GM10248 (cell line): ENCODE measurements at regions not wholly inside any gene's neighbourhood (a gene's known extent, or its start where the extent isn't known, plus 50 kb on each side); places are given as distances from the start of the nearest gene placed in this dataset.
"Not testable (repeated sequence)": the region's sequence is repeated elsewhere in the genome, so short reads cannot be mapped to it uniquely, and the experiment has no call there.

Experiments
- CTCF ChIA-PET: fragments of 300-600 bp; sonication (Branson Sonifier 250); formaldehyde crosslinking; extraction: SDS; loops from one replicate; lab custom pipeline; 2021; ENCODE audit warnings: antibody characterized with exemption; lab: Yijun Ruan, JAX
- POLR2A ChIA-PET: fragments of 350-650 bp; sonication (Branson Sonifier 250); formaldehyde crosslinking; extraction: SDS; loops from one replicate; lab custom pipeline; 2020; ENCODE audit warnings: antibody characterized with exemption; lab: Yijun Ruan, JAX
- DNase-seq: peaks from one replicate; pipeline ENCODE4 v3.0.0; 2012; ENCODE audit errors: extremely low spot score
- TF ChIP-seq, protein P1 (sequence below): IDR thresholded peaks from 2 replicates; pipeline ENCODE4 v1.5.1; 2012; ENCODE audit warnings: mild to moderate bottlenecking, low read depth; ENCODE audit errors: extremely low read depth, missing control alignments, control extremely low read depth

GRCh38 chr20:30610751-30611150, 646.7 kb upstream of the DEFB115 start:
- POLR2A ChIA-PET: no interaction called here
- DNase-seq: no peak
- CTCF ChIA-PET: no interaction called here
- TF ChIP-seq, protein P1, sequence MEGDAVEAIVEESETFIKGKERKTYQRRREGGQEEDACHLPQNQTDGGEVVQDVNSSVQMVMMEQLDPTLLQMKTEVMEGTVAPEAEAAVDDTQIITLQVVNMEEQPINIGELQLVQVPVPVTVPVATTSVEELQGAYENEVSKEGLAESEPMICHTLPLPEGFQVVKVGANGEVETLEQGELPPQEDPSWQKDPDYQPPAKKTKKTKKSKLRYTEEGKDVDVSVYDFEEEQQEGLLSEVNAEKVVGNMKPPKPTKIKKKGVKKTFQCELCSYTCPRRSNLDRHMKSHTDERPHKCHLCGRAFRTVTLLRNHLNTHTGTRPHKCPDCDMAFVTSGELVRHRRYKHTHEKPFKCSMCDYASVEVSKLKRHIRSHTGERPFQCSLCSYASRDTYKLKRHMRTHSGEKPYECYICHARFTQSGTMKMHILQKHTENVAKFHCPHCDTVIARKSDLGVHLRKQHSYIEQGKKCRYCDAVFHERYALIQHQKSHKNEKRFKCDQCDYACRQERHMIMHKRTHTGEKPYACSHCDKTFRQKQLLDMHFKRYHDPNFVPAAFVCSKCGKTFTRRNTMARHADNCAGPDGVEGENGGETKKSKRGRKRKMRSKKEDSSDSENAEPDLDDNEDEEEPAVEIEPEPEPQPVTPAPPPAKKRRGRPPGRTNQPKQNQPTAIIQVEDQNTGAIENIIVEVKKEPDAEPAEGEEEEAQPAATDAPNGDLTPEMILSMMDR: no peak

DNA sequence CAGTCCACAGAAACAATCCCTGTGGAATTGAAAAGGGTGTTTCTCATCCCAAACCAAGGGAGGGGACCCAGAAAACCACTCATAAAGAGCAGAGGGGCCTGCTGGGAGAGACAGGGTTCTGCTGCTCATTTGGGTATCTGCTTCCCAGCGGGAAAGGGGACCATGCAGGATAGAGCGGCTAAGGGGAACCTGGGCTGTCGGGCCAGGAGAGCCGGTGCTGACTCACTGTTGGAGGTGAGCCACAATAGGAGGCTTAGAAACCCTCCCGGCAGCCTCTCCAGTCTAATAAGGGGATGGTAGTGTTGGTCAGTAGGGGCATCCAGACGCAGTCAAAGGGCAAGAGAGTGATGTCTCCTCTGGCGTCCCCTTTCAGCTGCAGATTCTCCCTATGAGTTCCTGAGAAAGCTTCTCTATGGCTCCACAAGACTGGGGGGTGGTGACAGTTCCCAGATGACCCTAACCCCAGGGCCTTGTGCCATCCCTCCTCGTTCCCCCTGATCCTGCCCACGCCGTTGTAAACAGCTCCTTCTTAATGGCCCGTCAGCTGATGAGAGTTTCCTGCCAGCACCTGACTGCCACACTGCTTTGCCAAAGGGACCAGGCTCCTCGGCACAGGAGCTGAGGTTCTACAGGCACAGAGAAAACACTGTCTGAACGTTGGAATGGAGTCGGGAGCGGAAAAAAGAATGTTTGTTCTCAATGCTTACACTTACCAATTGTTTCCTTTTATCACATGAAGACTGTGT, 646.1 kb upstream of the DEFB115 start:
- ChIA-PET CTCF (no interaction called here), POLR2A (no interaction called here)
- no peak for DNase-seq
- TF ChIP-seq, protein P1: no peak

DNA sequence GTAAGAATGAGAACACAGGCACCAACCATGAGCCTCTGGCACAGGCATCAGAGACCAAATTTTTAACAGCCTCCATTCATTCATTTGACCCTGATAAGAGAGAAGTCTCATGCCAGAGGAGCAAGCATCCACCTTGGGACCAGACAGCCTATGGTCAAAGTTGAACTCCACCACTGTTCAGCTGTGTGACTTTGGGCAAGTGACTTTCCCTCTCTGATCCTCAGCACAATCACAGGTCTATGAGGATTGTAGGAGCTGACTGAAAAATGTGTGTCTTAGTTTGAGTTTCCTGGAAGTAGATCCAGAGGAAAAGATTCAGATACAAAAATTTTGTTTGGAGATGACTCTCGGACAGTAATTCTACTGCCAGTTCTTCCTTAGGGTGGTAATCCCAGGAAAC, 645.1 kb upstream of the DEFB115 start:
- ChIA-PET POLR2A (no interaction called here), CTCF (no interaction called here)

DNA sequence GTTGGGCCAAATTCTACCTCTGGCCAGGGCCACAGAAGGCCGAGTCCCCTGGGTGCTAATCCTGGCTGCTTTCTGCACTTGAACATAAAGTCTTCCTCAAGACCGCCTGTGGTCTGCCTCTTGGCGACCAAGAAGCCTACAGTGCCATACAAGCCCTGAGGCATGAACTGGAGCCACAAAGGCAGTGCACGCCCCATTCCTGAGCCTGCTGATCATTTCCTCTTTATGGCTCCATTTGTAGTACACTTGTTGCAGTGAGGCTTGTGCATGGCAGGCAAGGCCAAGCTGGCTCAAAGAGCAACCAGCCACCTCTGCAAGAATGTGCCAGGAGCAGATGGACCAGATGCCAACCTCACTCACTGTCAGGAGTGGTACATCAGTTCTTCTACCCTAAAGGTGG, 636.1 kb upstream of the DEFB115 start:
- POLR2A ChIA-PET, DNase-seq, CTCF ChIA-PET: not testable (repeated sequence)

More for the DNA sequence above, 645.1 kb upstream of the DEFB115 start:
- no peak for DNase-seq
- TF ChIP-seq, protein P1: no peak

GRCh38 chr20:30624310-30624709, 633.2 kb upstream of the DEFB115 start:
- DNase-seq, POLR2A ChIA-PET, CTCF ChIA-PET: not testable (repeated sequence)

- POLR2A ChIA-PET, DNase-seq, CTCF ChIA-PET: not testable (repeated sequence)
Observed at GRCh38 chr20:30629376-30629775, 628.1 kb upstream of the DEFB115 start.

DNA sequence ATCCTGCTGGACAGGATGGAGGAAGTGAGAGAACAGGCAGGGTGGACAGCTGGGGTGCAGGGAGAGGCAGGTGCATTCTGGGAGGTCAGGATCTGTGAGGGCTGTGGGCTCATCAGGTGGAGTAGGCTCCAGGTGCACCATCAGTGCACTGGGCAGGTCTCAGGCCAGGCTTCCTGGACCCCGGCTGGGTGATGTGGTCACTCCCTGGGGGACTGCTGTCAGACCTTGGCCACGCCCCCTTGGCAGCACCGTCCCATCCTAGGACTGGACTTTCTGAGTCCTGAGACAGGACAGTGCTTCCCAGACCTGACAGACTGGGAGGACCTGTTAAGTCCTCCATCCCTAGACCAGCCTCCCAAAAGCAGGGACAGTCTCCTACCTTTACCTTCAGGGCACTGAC, 626.7 kb upstream of the DEFB115 start:
- POLR2A ChIA-PET: no interaction called here
- CTCF ChIA-PET: no interaction called here

GRCh38 chr20:30631261-30631789, 626.1 kb upstream of the DEFB115 start:
- POLR2A ChIA-PET, CTCF ChIA-PET, DNase-seq: not testable (repeated sequence)

More for the DNA sequence above, 626.7 kb upstream of the DEFB115 start:
- TF ChIP-seq, protein P1: no peak
- no peak for DNase-seq

DNA sequence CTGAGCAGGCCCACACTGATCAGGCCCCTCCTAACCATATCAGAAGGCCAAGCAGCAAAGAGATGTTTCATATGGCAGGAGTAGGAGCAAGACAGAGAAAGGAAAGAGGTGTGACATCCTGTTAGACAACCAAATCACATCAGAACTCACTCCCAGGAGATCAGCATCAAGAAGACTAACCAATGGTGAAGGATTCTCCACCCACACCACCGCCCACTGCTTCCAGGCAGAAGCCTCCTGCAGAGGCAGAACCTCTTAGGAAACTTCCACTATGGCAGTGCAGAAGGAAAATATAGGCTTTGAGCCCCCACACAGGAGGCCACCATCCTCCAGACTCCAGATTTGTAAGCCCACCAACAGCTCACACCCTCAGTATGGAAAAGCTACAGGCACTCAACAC, 624.7 kb upstream of the DEFB115 start:
- POLR2A ChIA-PET, DNase-seq, CTCF ChIA-PET: not testable (repeated sequence)

DNA sequence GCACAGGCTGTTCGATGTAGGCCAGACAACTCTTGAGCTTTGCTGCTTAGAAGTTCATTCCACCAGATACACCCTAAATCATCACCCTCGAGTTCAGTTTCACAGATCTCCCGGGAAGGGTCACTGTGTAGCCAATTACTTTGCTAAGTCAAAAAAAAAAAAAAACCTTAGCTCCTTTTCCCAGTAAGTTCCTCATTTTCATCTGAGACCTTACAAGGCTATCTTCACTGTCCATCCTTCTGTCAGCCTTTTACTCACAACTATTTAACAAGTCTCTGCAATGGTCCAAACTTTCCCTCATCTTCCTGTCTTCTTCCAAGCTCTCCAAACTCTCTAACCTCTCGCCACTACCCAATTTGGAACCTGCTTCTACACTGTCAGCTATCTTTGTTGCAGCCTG, 615.9 kb upstream of the DEFB115 start:
- DNase-seq, CTCF ChIA-PET, POLR2A ChIA-PET: not testable (repeated sequence)

GRCh38 chr20:30660982-30661381, 596.5 kb upstream of the DEFB115 start:
- CTCF ChIA-PET, DNase-seq, POLR2A ChIA-PET: not testable (repeated sequence)

DNA sequence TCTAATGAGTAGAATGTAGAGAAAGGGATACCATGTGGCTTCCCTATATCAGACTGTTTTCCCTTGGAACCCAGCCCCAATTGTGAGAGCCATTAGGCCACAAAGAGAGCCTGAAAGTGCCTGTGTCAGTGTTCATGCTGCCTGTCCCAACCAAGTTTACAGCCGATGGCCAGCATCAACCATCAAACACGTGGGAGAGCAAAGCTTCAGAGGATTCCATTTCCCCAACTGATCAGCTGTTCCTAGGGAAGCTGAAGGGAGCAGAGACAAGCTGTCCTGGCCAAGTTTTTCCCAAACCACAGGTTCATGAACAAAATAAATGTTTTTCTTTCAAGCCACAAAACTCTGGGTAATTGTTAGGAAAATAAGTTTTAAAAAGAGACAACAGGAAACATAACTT, 589.0 kb upstream of the DEFB115 start:
- POLR2A ChIA-PET, CTCF ChIA-PET, DNase-seq: not testable (repeated sequence)

- POLR2A ChIA-PET: not testable (repeated sequence)
Observed at GRCh38 chr20:30669330-30670029, 588.0 kb upstream of the DEFB115 start.

More at GRCh38 chr20:30669330-30670029, 588.0 kb upstream of the DEFB115 start:
- CTCF ChIA-PET, DNase-seq: not testable (repeated sequence)
